T-helper 2 cell treated with Interferon-gamma antibody and Interleukin-4, amounts not matched to agents 5 μg/mL and 100 μg/mL, for 36 hours (primary cell): ENCODE measurements at regions not wholly inside any gene's neighbourhood (a gene's known extent, or its start where the extent isn't known, plus 50 kb on each side); places are given as distances from the start of the nearest gene placed in this dataset.
"Not testable (repeated sequence)": the region's sequence is repeated elsewhere in the genome, so short reads cannot be mapped to it uniquely, and the experiment has no call there.

Experiments
- DNase-seq: peaks from one replicate; pipeline ENCODE4 v3.0.0; 2021; ENCODE audit warnings: low spot score
- H3K27ac Mint-ChIP-seq: one replicate; pipeline ENCODE4 v1.8.0; 2021; ENCODE audit warnings: mild to moderate bottlenecking, mixed read lengths
- H3K27me3 Mint-ChIP-seq: one replicate; pipeline ENCODE4 v1.8.0; 2021; ENCODE audit warnings: low read depth, mixed read lengths
- H3K36me3 Mint-ChIP-seq: one replicate; pipeline ENCODE4 v1.8.0; 2021; ENCODE audit warnings: low read depth, mixed read lengths
- H3K4me1 Mint-ChIP-seq: one replicate; pipeline ENCODE4 v1.8.0; 2021; ENCODE audit warnings: low read depth, mixed read lengths
- H3K4me3 Mint-ChIP-seq: one replicate; pipeline ENCODE4 v1.8.0; 2022; ENCODE audit warnings: mild to moderate bottlenecking, moderate library complexity, mixed read lengths
- H3K9me3 Mint-ChIP-seq: one replicate; pipeline ENCODE4 v1.8.0; 2021; ENCODE audit warnings: mixed read lengths

- no peak overlapping the region for H3K27ac Mint-ChIP-seq
- no peaks in the 10 kb centered on the region for H3K27me3 Mint-ChIP-seq
- no peak overlapping the region for H3K4me3 Mint-ChIP-seq
- H3K9me3 Mint-ChIP-seq: no peaks in the 10 kb centered on the region
- no peaks in the 10 kb centered on the region for H3K36me3 Mint-ChIP-seq
- DNase-seq: no peak
- no peaks in the 10 kb centered on the region for H3K4me1 Mint-ChIP-seq
Measured at GRCh38 chr7:115572111-115572510, 458.5 kb downstream of the TFEC start.

- H3K36me3 Mint-ChIP-seq: no peaks in the 10 kb centered on the region
- no peak overlapping the region for H3K4me3 Mint-ChIP-seq
- no peak overlapping the region for H3K27ac Mint-ChIP-seq
- no peaks in the 10 kb centered on the region for H3K4me1 Mint-ChIP-seq
- no peak for DNase-seq
- H3K9me3 Mint-ChIP-seq: no peaks in the 10 kb centered on the region
- H3K27me3 Mint-ChIP-seq: no peaks in the 10 kb centered on the region
Measured at GRCh38 chr7:115561335-115562110, 469.0 kb downstream of the TFEC start.

GRCh38 chr7:115559877-115560276, 470.7 kb downstream of the TFEC start:
- no peak for DNase-seq
- no peaks in the 10 kb centered on the region for H3K36me3 Mint-ChIP-seq
- H3K4me3 Mint-ChIP-seq: no peak overlapping the region
- H3K9me3 Mint-ChIP-seq: no peaks in the 10 kb centered on the region
- H3K4me1 Mint-ChIP-seq: no peaks in the 10 kb centered on the region
- H3K27ac Mint-ChIP-seq: no peak overlapping the region
- no peaks in the 10 kb centered on the region for H3K27me3 Mint-ChIP-seq

GRCh38 chr7:115558161-115558560, 472.4 kb downstream of the TFEC start:
- H3K27me3 Mint-ChIP-seq: no peaks in the 10 kb centered on the region
- no peaks in the 10 kb centered on the region for H3K9me3 Mint-ChIP-seq
- H3K27ac Mint-ChIP-seq: no peak overlapping the region
- DNase-seq: no peak
- no peaks in the 10 kb centered on the region for H3K4me1 Mint-ChIP-seq
- H3K36me3 Mint-ChIP-seq: no peaks in the 10 kb centered on the region
- no peak overlapping the region for H3K4me3 Mint-ChIP-seq

- H3K4me3 Mint-ChIP-seq, H3K27ac Mint-ChIP-seq, H3K4me1 Mint-ChIP-seq, H3K9me3 Mint-ChIP-seq, DNase-seq, H3K36me3 Mint-ChIP-seq, H3K27me3 Mint-ChIP-seq: not testable (repeated sequence)
Measured at GRCh38 chr7:115557296-115557695, 473.3 kb downstream of the TFEC start.

- Mint-ChIP-seq H3K9me3 (no peaks in the 10 kb centered on the region), H3K4me1 (no peaks in the 10 kb centered on the region), H3K36me3 (no peaks in the 10 kb centered on the region), H3K27ac (no peak overlapping the region), H3K4me3 (no peak overlapping the region), H3K27me3 (no peaks in the 10 kb centered on the region)
- DNase-seq: no peak
Measured at GRCh38 chr7:115552766-115553165, 477.8 kb downstream of the TFEC start.

GRCh38 chr7:115549910-115550309, 480.7 kb downstream of the TFEC start:
- H3K36me3 Mint-ChIP-seq: no peaks in the 10 kb centered on the region
- H3K27ac Mint-ChIP-seq: no peak overlapping the region
- H3K9me3 Mint-ChIP-seq: no peaks in the 10 kb centered on the region
- no peak for DNase-seq
- no peaks in the 10 kb centered on the region for H3K27me3 Mint-ChIP-seq
- no peak overlapping the region for H3K4me3 Mint-ChIP-seq
- H3K4me1 Mint-ChIP-seq: no peaks in the 10 kb centered on the region

GRCh38 chr7:115548756-115549155, 481.8 kb downstream of the TFEC start:
- no peaks in the 10 kb centered on the region for H3K27me3 Mint-ChIP-seq
- H3K36me3 Mint-ChIP-seq: no peaks in the 10 kb centered on the region
- H3K27ac Mint-ChIP-seq: no peak overlapping the region
- no peak overlapping the region for H3K4me3 Mint-ChIP-seq
- DNase-seq: no peak
- H3K4me1 Mint-ChIP-seq: no peaks in the 10 kb centered on the region
- H3K9me3 Mint-ChIP-seq: no peaks in the 10 kb centered on the region

- Mint-ChIP-seq H3K4me1 (no peaks in the 10 kb centered on the region), H3K27me3 (no peaks in the 10 kb centered on the region), H3K27ac (no peak overlapping the region), H3K9me3 (no peaks in the 10 kb centered on the region), H3K36me3 (no peaks in the 10 kb centered on the region), H3K4me3 (no peak overlapping the region)
- DNase-seq: no peak
Measured at GRCh38 chr7:115546790-115547189, 483.8 kb downstream of the TFEC start.

- Mint-ChIP-seq H3K4me1 (no peaks in the 10 kb centered on the region), H3K27me3 (no peaks in the 10 kb centered on the region), H3K4me3 (no peak overlapping the region), H3K36me3 (no peaks in the 10 kb centered on the region), H3K9me3 (no peaks in the 10 kb centered on the region), H3K27ac (no peak overlapping the region)
- no peak for DNase-seq
Measured at GRCh38 chr7:115533785-115534184, 496.8 kb downstream of the TFEC start.

GRCh38 chr7:115526278-115526677, 504.3 kb downstream of the TFEC start:
- no peak overlapping the region for H3K27ac Mint-ChIP-seq
- H3K27me3 Mint-ChIP-seq: no peaks in the 10 kb centered on the region
- DNase-seq: no peak
- H3K4me1 Mint-ChIP-seq: no peaks in the 10 kb centered on the region
- H3K4me3 Mint-ChIP-seq: no peak overlapping the region
- H3K9me3 Mint-ChIP-seq: no peaks in the 10 kb centered on the region
- no peaks in the 10 kb centered on the region for H3K36me3 Mint-ChIP-seq

- Mint-ChIP-seq H3K27ac (no peak overlapping the region), H3K27me3 (no peaks in the 10 kb centered on the region), H3K4me1 (no peaks in the 10 kb centered on the region), H3K36me3 (no peaks in the 10 kb centered on the region), H3K4me3 (no peak overlapping the region), H3K9me3 (no peaks in the 10 kb centered on the region)
- DNase-seq: no peak
Measured at GRCh38 chr7:115522174-115522573, 508.4 kb downstream of the TFEC start.

GRCh38 chr7:115516341-115516740, 514.2 kb downstream of the TFEC start:
- no peak for DNase-seq
- H3K27me3 Mint-ChIP-seq: no peaks in the 10 kb centered on the region
- H3K9me3 Mint-ChIP-seq: no peaks in the 10 kb centered on the region
- no peak overlapping the region for H3K4me3 Mint-ChIP-seq
- H3K4me1 Mint-ChIP-seq: no peaks in the 10 kb centered on the region
- no peak overlapping the region for H3K27ac Mint-ChIP-seq
- H3K36me3 Mint-ChIP-seq: no peaks in the 10 kb centered on the region

GRCh38 chr7:115511330-115511729, 519.2 kb downstream of the TFEC start:
- Mint-ChIP-seq H3K27ac (no peak overlapping the region), H3K4me1 (no peaks in the 10 kb centered on the region), H3K9me3 (no peaks in the 10 kb centered on the region), H3K36me3 (no peaks in the 10 kb centered on the region), H3K27me3 (no peaks in the 10 kb centered on the region), H3K4me3 (no peak overlapping the region)
- no peak for DNase-seq

- Mint-ChIP-seq H3K4me1 (no peaks in the 10 kb centered on the region), H3K27me3 (no peaks in the 10 kb centered on the region), H3K4me3 (no peak overlapping the region), H3K27ac (no peak overlapping the region), H3K9me3 (no peaks in the 10 kb centered on the region), H3K36me3 (no peaks in the 10 kb centered on the region)
- DNase-seq: no peak
Measured at GRCh38 chr7:115505136-115505535, 525.4 kb downstream of the TFEC start.
